Right lobe of liver (tissue), 4 donors: ENCODE measurements at regions not wholly inside any gene's neighbourhood (a gene's known extent, or its start where the extent isn't known, plus 50 kb on each side); places are given as distances from the start of the nearest gene placed in this dataset.

Experiments
- CTCF ChIP-seq, 4 donors: fragments of 200-600 bp in 3 of 4; fragments of 450-650 bp in 1 of 4; IDR thresholded peaks; one replicate each; pipeline versions ENCODE4 v1.5.1 to v1.8.0; 2016 to 2022; ENCODE audit warnings: antibody characterized with exemption in 4 of 4, mild to moderate bottlenecking in 2 of 4
- POLR2A ChIP-seq: fragments of 450-650 bp; IDR thresholded peaks from one replicate; pipeline ENCODE4 v1.6.1; 2017; ENCODE audit warnings: antibody characterized with exemption, mild to moderate bottlenecking
- donor health status: DM: no; HTN: no; CAD: no.
- donor health status: DM: no; HTN: no; CAD: no.
- donor health status: DM: no; HTN: yes; CAD: no.

- TF ChIP-seq CTCF (IDR thresholded peaks at IDR 0.05) (no peak), POLR2A (no peak)
Observed at GRCh38 chr20:19104186-19104585, 108.3 kb upstream of the SLC24A3 start.
